GM21447 (cell line): ENCODE measurements at regions not wholly inside any gene's neighbourhood (a gene's known extent, or its start where the extent isn't known, plus 50 kb on each side); places are given as distances from the start of the nearest gene placed in this dataset.

Experiments used
- ATAC-seq: cut with Tn5 transposase; IDR thresholded peaks from one replicate; pipeline ENCODE4 v1.9.1; 2021; ENCODE audit not compliant: unreplicated experiment

- ATAC-seq: no peak
Measured at GRCh38 chr18:59760212-59760611, 63.0 kb upstream of the CCBE1 start.

- no peak for ATAC-seq
Measured at GRCh38 chr18:59758837-59759236, 61.6 kb upstream of the CCBE1 start.

- ATAC-seq: no peak
Measured at GRCh38 chr18:59758106-59758505, 60.9 kb upstream of the CCBE1 start.

- no peak for ATAC-seq
Measured at GRCh38 chr18:59752666-59753065, 55.4 kb upstream of the CCBE1 start.

- ATAC-seq: no peak
Measured at GRCh38 chr18:59751186-59751585, 54.0 kb upstream of the CCBE1 start.

- ATAC-seq: no peak
Measured at GRCh38 chr18:59748628-59749360, 51.6 kb upstream of the CCBE1 start.
